Glutamatergic neuron (in vitro differentiated cells): ENCODE measurements at regions not wholly inside any gene's neighbourhood (a gene's known extent, or its start where the extent isn't known, plus 50 kb on each side); places are given as distances from the start of the nearest gene placed in this dataset.

Experiments used
- DNase-seq: peaks from one replicate; pipeline ENCODE4 v3.0.0; 2022
- H3K27ac Mint-ChIP-seq: one replicate; pipeline ENCODE4 v1.8.0; 2020; ENCODE audit warnings: mild to moderate bottlenecking, mixed read lengths, inconsistent platforms; ENCODE audit not compliant: unreplicated experiment
- H3K27me3 Mint-ChIP-seq: one replicate; pipeline ENCODE4 v1.8.0; 2020; ENCODE audit warnings: mild to moderate bottlenecking, moderate library complexity, mixed read lengths, inconsistent platforms; ENCODE audit not compliant: unreplicated experiment
- H3K36me3 Mint-ChIP-seq: one replicate; pipeline ENCODE4 v1.8.0; 2020; ENCODE audit warnings: mild to moderate bottlenecking, mixed read lengths, inconsistent platforms; ENCODE audit not compliant: unreplicated experiment
- H3K4me1 Mint-ChIP-seq: one replicate; pipeline ENCODE4 v1.8.0; 2020; ENCODE audit warnings: mild to moderate bottlenecking, low read depth, mixed read lengths, inconsistent platforms; ENCODE audit not compliant: unreplicated experiment
- H3K4me3 Mint-ChIP-seq: one replicate; pipeline ENCODE4 v1.8.0; 2020; ENCODE audit warnings: mild to moderate bottlenecking, mixed read lengths, inconsistent platforms; ENCODE audit not compliant: unreplicated experiment
- H3K9me3 Mint-ChIP-seq: one replicate; pipeline ENCODE4 v1.8.0; 2020; ENCODE audit warnings: mild to moderate bottlenecking, moderate library complexity, mixed read lengths, inconsistent platforms; ENCODE audit not compliant: unreplicated experiment
- CTCF ChIP-seq: fragments of 200-600 bp; sonication (generic); IDR thresholded peaks from one replicate; pipeline ENCODE4 v1.5.0; 2021; ENCODE audit not compliant: partially characterized antibody, unreplicated experiment

GRCh38 chr19:30651691-30652090 lies 279.5 kb downstream of the ZNF536 start:
- Mint-ChIP-seq H3K4me3 (no peak overlapping the region), H3K9me3 (peaks cover 2% of the 10 kb centered on the region), H3K27ac (no peak overlapping the region), H3K36me3 (no peaks in the 10 kb centered on the region), H3K27me3 (peaks cover 7% of the 10 kb centered on the region), H3K4me1 (peaks cover 21% of the 10 kb centered on the region)
- TF ChIP-seq CTCF: no peak
- no peak for DNase-seq

DNA sequence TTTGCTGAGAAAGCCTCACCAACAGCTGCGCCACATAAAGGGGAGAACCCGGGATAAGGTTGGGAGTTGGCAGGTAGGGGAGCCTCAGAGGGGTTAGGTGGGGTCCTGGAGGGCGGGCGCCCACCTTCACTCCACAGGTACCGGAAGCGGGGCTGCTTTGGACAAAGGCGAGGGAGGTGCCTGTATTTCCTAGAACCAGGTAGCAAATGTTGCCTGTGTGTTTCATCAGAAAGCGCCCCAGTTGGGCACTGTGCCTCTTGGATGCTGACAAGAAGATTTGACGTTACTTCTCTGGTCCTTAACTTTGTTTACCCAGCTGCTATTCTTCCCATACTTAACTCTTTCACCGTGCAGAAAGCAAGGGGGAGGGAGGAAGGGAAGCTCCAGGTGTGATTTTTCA lies 278.9 kb downstream of the ZNF536 start:
- peaks cover 3% of the 10 kb centered on the region for H3K9me3 Mint-ChIP-seq
- H3K36me3 Mint-ChIP-seq: no peaks in the 10 kb centered on the region
- H3K27me3 Mint-ChIP-seq: peaks cover 8% of the 10 kb centered on the region
- peaks cover 27% of the 10 kb centered on the region for H3K4me1 Mint-ChIP-seq
- no peak overlapping the region for H3K27ac Mint-ChIP-seq
- TF ChIP-seq CTCF: no peak
- DNase-seq: no peak
- no peak overlapping the region for H3K4me3 Mint-ChIP-seq

GRCh38 chr19:30649934-30650614 lies 277.9 kb downstream of the ZNF536 start:
- Mint-ChIP-seq H3K4me1 (peaks cover 29% of the 10 kb centered on the region), H3K36me3 (no peaks in the 10 kb centered on the region), H3K9me3 (peaks cover 3% of the 10 kb centered on the region), H3K27ac (no peak overlapping the region), H3K4me3 (no peak overlapping the region), H3K27me3 (peaks cover 9% of the 10 kb centered on the region)
- peak; percentile 58 for DNase-seq
- peak; percentile 83 for TF ChIP-seq CTCF

DNA sequence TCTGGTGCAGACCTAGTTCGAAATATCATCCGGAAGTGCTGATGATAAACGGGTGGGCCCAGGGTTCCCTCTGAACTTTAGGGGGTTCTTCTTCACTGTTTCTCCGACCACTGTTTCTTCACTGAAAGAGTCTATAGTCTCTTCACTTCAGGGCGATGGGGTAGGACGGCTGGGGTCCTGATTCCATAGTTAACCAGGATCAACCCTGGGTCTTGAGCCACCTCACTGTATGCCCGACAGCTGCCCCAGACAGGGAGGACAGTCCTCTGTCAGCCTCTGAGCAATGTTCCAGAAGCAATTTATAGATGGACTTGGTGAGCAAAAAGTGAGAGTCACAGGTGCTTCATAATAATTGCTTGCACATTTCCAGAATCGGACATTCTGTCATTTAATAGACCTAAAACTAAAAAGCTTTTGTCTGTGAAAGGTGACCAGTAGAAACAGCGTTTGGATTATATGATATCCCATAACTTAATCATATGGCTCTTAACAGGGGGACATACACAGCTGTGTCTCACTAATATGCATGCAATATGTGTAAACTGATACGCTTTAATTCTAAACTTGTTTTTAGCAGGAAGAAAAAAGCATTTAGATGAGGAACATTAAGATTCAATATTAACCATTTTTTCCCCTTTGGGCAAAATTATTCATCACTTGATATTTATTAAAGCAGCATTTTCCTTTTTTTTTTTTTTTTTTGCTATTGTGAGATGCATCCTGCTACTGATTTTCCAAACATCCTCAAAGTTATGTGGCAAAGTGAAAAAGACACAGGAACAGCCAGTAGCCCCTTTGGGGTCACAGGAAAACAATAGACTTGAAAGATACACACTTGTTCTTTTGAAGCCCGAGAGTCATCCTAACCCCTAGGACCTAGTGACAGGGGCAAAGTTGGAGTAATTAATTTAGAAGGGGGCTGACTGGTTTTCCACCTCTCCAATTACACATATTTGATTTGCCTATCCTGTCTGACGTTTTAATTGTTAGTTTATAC lies 277.0 kb downstream of the ZNF536 start:
- no peak overlapping the region for H3K4me3 Mint-ChIP-seq
- no peak for DNase-seq
- H3K27ac Mint-ChIP-seq: peak overlapping the region; percentile 84
- no peak for TF ChIP-seq CTCF
- no peaks in the 10 kb centered on the region for H3K36me3 Mint-ChIP-seq
- peaks cover 9% of the 10 kb centered on the region for H3K27me3 Mint-ChIP-seq
- H3K9me3 Mint-ChIP-seq: peaks cover 3% of the 10 kb centered on the region
- peaks cover 29% of the 10 kb centered on the region for H3K4me1 Mint-ChIP-seq
